Dermis blood vessel endothelial cell (primary cell): ENCODE measurements at regions not wholly inside any gene's neighbourhood (a gene's known extent, or its start where the extent isn't known, plus 50 kb on each side); places are given as distances from the start of the nearest gene placed in this dataset.
A peak's percentile ranks its signal among the peaks of the same experiment; 100 is the strongest.

Source experiments
- DNase-seq: peaks from one replicate; pipeline ENCODE4 v3.0.0; 2010

DNA sequence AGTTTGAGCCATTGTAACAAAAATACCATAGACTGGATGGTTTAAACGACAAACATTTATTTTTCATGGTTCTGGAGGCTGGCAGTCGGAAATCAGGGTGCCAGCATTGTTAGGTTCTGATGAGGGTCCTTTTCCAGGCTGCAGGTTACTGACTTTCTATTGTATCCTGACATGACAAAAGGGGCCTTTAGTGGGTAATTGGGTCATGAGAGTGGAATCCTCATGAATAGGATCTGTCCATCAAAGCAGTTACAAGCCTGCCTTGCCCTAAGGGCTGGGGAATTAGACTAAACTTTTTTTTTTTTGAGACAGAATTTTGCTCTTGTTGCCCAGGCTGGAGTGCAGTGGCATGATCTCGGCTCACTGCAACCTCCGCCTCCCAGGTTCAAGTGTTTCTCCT is 347.9 kb upstream of the TSHZ2 start:
- no peak for DNase-seq

DNA sequence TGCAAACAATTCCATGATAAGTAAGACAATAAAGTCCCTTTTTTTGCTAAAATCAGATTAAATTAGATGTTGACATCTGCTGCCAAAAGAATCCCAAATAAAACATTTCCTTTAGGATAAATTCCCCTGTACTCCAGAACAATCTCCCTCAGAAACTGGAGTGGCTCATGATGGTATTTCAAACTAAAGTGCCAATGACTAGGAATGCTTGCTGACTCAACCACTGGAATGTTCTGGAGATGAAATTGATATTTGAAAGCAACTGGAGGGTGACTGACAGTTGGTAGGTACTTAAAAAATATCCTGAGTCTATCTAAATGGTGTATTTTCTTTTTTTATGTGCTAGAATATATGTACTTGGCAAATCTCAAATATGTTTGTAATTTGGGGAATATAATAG is 350.1 kb upstream of the TSHZ2 start:
- no peak for DNase-seq

DNA sequence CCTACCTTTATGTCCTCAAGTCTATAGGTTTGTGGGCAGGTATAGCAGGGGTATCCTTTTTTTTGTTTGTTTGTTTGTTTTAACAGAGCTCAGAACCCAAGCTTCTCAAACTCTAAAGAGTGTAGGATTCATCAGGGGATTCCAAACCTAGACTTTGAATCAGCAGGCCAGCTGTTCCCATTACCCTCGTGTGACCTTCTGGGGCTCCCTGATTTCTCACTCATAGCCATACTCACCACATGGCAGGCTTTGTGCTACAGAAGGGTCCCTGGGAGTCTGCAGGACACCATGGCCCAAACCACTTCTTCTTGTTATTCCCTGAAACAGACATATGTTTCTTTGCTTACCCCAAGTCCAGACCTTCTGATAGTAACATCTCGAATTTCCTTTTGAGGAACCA is 350.8 kb upstream of the TSHZ2 start:
- DNase-seq: no peak

DNA sequence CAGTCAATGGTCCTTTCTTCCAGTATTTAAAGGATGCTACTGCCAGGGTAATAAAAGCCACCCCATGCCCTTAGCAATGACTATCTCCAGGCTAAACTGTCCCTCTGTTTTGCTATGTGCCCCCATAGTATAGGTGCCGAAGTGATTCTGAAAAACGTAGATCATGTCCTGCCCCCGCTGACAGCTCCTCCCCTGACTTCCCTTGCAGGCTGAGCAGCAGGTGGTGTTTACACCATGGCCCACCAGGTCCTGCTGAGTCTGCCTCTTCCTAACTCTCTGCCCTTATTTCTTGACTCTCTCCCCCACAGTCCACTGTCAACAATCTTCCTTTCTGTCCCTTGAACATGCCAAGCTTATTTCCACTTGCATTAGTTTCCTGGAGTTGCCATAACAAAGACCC is 352.5 kb upstream of the TSHZ2 start:
- no peak for DNase-seq

DNA sequence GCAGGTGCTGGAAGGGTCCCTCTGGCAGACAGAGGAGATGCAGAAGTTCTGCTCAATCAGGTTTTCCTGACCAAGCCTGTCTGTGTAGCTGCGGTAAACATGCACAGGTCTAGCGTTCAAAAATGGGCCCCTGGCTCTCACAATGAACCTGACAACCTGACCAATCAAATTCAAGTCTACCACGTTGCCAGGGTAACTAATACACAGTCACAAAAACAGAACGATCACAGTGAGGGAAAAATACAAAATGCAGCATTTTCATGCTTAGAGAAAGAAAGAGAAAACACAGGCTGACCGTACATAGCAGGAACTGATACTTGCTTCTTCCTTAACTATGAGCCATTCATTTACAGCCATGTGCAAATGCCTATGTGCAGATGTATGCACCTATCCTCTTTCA is 353.1 kb upstream of the TSHZ2 start:
- no peak for DNase-seq

DNA sequence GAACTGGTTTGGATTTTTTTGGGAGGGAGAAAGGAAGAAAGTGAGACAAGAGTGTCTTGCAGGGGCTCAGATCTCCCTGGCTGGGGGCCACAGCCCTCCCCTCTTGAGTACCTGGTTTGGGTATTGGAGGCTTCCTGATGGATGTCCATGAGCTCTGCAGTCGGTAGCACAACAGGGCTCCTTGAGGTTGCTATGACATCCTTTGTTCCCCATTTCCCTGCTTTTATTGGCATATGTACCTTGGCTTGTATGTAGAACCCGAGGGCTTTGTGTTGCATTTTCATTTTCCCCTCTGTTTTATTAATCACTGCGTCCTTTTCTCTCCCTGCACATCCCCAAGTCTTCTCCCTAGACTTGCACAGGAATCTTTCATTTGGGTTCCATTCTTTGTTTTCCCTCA is 355.5 kb upstream of the TSHZ2 start:
- no peak for DNase-seq

DNA sequence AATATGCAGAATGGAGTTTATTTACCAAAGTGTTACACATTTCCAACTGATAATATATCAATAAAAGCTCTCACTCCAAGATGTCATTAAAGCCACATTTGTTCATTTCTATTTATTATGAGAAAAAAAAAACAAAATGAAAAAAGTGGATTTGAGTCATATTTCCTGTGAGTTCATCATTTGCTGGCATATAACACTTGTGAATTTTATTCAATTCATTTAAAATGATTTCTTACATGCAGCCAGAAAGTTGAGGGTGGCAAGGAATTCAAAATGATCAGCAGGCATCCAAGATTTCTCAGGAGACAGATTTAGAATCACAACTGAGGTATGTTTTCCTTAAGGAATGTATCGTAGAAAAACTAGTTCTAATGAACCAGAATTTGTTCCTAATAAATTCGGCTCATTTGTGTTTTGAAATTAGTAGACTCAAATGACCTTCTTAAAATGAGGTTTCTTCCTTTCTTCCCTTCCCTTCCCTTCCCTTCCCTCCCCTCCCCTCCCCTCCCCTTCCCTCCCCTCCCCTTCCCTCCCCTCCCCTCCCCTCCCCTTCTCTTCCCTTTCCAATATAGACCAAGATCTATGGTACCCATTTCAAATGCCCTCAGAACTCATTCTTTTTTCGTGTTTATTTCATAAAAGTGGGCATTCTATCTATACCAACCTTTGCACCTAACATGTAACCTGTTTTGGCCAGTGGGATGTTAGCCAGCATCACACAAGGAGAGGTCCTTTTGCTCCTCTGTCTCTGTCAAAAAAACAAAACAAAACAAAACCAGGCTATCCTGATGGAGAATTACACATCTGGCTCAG is 357.9 kb upstream of the TSHZ2 start:
- DNase-seq: peak; percentile 1

DNA sequence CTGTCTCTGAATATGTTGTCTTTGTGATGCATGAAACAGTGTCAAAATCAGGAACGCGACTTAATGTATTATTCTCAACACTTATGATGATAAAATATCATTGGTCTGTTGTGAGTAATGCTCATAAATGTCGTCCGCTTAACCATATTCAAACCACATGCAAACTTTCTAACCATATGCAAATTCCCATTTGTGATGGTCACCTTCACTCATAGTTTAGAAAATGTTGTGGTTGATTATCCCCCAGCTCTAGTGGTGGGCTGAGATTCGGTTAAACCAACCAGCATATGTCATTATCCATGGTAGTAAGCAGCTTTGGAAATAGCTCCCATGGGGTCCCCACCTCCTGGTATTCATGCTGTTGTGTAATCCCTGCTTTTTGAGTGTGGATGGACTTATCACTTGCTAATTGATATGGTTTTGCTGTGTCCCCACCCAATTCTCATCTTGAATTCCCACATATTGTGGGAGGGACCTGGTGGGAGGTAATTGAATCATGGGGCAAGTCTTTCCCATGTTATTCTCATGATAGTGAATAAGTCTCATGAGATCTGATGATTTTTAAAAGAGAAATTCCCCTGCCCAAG is 360.0 kb upstream of the TSHZ2 start:
- DNase-seq: no peak

DNA sequence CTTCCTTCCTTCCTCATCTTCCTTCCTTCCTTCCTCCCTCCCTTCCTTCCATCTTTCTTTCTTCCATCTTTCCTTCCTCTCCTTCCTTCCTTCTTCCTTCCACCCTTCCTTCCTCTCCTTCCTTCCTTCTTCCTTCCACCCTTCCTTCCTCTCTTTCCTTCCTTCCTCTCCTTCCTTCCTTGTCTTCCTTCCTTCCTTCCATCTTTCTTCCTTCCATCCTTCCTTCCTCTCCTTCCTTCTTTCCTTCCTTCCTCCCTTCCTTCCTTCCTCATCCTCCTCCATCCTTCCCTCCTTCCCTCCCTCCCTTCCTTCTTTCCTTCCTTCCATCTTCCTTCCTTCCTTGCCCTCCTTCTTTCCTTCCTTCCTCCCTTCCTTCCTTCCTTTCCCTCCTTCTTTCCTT is 361.4 kb upstream of the TSHZ2 start:
- DNase-seq: no peak

DNA sequence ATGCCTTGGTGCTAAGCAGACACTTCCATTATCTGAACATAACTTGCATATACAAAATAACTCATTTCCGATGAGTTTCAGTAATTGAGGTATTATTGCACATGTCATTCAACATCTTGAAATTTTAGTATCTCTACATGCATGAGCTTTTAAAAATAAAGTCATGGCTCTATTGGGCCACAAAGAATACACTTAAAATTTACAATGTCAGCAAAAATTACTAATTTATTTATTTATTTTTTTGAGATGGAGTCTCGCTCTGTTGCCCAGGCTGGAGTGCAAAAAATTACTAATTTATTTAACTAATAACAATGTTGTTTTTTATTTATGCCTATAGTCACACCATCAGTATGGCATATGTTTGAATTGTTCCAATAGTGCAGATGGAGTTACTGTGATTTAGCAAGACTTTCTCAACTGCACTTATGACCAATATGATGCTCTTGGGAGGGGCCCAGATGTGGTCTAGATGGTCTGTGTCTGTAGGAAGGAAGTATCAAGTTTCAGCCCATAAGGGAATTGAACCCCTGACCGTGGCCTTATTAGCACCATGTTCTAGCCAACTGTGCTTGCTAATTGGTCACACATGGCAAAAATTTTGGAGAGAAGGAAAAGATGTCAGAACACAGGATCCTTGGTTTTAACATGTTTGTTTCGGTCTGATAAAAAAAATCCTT is 370.7 kb upstream of the TSHZ2 start:
- no peak for DNase-seq

DNA sequence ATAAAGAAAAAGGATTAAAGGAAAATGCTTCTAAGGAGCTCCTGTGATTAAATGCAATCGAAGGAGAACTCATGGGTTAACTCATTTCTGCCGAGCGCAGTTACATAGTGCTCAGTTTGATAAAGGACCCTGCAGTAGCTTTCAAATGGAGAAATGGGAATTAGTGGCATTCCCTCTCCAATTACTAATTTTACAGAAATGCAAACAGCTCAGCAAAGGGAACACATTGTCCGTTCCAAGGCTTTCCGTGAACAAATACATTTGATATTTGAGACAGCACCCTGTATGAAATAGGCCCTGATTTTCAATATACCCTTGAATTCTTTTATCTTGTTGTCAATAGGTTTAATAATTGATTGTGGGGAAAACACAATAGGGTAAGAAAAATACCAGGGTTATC is 375.9 kb upstream of the TSHZ2 start:
- DNase-seq: no peak

DNA sequence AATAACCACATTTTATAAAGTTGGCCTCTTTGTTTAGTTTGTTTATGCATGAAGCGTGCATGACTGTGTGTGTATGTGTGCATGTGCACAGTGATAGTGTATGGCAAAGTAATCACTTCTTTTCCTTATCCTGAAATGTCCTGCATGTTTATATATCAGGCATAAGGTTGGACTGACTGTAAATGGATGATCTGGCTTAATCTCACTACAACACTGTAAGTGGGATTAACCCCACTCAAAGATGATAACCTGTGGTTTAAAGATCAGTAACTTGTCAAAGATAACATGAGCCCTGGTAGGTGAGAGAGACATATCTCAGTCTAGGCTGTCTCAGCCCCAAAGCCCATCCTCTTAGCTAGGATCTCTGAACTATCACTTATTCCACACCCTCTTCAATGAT is 376.6 kb upstream of the TSHZ2 start:
- no peak for DNase-seq

DNA sequence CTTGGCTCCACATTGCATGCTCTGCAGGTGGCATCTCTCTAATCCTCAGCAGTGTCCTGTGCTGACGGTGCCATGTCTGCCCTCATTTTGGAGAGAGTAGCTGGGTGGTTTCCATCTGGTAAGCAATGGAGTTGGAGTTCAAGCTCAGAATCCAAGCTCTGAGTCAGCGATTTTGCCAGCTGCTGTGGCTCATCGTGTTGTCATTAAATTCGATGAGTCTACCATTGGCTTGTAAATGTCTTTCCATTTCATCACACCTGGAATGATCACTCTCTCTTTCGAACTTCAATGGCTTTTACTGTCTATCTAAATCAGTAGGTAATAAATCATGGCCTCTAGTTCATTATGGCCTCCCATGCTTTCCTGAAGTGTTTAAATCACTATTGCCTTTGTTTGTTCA is 378.5 kb upstream of the TSHZ2 start:
- DNase-seq: no peak

DNA sequence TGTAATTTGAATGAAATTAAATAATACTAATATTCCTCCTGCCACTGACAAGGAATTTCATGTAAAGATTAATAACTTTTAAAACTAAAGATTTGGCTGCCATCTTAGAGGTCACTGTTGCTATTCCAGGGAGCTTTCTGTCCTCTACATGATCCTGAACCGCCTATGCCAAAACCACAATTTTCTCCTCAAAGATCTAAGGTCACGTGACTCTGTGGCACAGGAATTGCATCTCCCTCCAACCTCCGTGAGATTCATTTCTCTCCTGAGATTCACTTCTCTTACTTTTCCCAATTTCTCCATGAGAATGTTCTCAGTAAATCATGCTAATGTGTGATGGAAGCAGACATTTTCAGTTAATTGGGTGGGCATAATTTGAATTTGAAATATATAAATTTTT is 379.6 kb upstream of the TSHZ2 start:
- DNase-seq: no peak

DNA sequence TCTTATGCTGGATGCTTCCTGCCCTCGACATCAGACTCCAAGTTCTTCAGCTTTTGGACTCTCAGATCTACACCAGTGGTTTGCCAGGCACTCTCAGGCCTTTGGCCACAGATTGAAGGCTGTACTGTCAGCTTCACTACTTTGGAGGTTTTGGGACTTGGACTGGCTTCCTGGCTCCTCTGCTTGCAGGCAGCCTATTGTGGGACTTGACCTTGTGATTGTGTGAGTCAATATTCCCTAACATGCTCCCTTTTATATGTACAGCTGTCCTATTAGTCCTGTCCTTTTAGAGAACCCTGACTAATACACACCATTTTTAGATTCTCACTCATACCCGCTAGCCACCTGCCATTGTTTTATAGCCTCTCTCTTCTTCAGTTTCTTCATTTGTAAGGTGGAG is 382.1 kb upstream of the TSHZ2 start:
- DNase-seq: no peak

DNA sequence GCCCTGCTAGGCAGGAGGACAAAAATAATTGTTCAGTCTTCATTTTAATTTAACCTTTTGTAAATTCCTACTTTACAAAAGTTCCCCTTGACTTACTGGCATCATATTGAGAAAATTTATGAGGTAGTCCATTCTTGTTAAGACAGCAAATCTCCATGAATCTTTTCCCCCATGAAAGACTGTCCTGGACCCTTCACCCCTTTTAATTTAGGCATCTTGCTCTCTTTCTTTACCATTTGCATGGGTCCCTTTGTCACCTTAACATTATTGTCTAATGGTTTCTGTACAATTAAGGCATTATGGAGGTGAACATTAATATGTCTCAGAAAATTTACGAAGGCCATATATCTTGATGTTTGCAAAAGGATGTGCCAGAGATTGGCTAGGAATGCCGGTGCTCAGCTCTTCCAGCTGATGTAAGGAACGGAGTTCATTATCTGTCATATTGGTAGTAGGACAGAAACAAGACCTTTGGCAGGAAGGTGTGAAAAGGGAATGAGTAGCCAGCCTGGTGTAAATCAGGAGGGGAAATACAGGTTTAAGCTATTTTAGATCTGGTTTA is 382.8 kb upstream of the TSHZ2 start:
- DNase-seq: no peak

DNA sequence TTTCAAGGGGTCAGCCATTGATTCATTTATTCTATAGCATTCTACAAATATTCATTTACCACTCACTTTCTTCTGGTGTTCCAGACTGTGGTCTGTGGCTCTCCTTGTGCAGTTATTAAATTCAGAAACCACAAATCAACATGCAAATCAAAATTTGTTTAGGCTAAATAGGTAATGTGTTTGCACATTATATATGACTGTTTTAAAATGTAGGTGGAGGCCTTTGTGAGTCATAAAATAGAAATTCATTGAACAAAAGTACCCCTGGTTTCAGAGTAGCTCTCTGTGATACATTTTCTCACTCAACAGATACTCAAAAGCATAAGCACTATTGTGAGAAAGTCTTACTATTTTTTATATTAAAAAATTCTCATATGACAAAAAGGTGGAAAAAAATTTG is 385.5 kb upstream of the TSHZ2 start:
- DNase-seq: no peak

DNA sequence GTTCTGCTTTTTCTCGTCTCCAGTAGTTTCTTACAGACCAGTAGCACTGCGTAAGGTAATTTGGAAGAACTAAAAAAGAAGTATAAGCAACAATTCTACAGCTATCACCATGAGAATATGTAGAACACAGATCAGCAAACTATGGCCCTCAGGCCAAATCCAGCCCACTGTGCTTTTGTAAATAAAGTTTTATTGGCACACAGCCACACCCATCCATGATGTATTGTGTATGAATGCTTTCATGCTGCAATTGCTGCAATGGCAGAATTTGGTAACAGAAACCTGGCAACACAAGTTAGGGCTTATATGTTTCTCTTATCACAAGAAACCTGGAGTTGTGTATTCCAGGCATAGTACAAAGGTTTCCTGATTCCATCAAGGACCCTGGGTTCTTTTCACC is 386.8 kb upstream of the TSHZ2 start:
- DNase-seq: no peak

DNA sequence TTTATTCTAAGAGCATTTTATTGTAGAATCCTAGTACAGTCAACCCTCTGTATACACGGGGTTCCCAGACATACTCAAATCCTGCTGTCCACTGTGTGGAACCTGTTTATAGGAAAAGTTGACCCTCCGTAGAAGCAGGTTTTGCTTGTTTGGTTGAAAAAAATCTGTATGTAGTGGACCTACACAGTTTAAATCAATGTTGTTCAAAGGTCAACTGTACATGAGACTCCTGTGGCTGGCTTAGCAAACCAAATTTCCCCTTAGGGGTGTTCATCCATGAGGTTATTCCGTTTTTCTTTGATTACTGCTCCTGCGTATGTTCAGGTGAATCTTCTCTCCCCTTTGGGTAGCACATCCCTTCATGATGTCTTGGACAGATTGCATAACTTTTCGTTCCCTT is 387.0 kb upstream of the ZFP64 start:
- no peak for DNase-seq

DNA sequence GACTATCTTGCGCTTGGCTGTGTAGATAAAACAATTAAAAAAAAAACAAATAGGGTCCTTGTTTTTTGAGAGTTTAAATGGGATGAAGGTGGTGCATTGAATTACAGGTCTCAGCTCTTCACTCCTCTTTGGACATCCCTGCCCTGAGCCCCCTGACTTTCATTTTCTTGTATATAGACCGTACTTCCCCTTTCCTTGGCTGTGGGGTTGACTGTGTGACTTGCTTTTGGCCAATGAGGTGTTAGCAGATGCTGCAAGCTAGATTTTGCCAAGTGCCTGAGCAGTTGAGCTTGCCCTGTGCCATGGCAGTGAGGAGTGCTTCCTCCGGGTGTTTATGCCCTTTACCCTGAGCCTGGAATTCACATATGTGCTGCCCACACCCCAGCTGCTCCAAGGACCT is 386.1 kb upstream of the ZFP64 start:
- DNase-seq: no peak

DNA sequence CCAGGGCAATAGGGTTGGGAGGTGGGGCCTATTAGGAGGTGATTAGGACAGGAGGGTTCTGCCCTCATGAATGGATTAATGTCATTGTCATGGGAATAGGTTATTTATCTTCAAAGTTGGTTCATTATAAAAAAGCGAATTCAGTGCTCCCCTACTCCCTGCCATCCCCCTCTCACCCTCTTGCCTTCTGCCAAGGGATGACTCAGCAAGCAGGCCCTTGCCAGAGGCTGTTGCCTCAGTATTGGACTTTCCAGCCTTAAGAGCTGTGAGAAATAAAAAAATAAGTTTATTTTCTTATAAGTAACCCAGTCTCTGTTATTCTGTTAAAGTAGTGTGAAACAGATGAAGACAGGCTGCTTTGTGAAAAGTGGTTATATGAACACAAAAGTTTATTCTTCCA is 381.1 kb upstream of the ZFP64 start:
- no peak for DNase-seq

DNA sequence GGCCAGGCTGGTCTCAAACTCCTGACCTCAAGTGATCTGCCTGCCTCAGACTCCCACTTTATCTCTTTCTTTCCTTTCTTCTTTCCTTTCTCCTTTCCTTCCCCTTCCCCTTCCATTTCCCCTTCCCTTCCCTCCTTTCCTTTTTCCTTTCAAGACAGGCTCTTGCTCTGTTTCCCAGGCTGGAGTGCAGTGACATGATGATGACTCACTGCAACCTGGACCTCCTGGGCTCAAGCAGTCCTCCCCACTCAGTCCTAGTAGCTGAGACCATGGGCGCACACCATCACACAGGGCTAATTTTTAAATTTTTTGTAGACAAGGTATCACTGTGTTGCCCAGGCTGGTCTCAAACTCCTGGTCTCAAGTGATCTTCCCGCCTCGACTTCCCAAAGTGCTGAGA is 377.6 kb upstream of the ZFP64 start:
- no peak for DNase-seq

DNA sequence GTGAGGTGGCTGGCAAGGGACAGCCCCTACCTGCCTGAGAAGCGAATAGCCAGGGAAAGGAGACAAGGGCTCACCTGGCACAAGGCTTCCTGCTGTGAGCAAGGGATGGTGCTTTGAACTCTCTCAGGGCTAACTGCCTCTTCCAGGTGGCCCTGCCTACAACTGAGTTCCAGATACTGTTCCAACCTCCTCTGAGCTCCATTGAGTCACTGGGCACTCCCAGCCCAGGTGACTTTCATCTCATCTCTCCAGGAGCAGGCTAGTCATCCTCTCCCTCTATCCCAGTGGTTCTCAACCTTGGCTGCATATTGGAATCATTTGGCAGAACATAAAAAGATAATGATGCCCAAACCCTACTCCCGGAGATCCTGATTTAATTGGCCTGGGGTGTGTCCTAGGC is 374.0 kb upstream of the ZFP64 start:
- DNase-seq: no peak

DNA sequence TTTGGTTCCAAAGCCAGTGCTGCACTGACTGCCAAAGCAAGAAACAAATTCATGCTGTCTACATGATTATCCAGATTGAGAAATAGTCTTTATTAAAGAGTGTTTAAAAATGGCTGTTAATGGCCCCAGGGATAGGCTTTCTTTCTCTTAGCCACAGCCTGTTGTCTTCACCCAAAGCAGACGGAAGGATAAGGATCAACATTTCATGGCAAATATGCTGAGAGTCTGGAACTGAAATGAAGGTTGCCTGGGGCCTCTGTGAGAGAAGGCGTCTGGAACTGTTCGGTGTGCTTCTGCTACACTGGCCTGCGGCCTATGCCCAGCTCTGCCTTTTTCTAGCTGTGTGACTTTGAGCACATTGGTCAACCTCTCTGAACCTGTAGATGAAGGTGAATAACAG is 373.0 kb upstream of the ZFP64 start:
- no peak for DNase-seq
